Neural progenitor cell (in vitro differentiated cells): ENCODE measurements at regions not wholly inside any gene's neighbourhood (a gene's known extent, or its start where the extent isn't known, plus 50 kb on each side); places are given as distances from the start of the nearest gene placed in this dataset.

Experiments
- EZH2 ChIP-seq: fragments of 200-600 bp; sonication (generic); IDR thresholded peaks from 2 replicates; pipeline ENCODE4 v1.6.1; 2017; ENCODE audit warnings: antibody characterized with exemption, mild to moderate bottlenecking, moderate library complexity
- EZH2phosphoT487 ChIP-seq: fragments of 200-600 bp; sonication (generic); IDR thresholded peaks from 2 replicates; pipeline ENCODE4 v1.6.1; 2017; ENCODE audit warnings: antibody characterized with exemption
- TF ChIP-seq, protein P1 (sequence below): fragments of 200-600 bp; sonication (generic); IDR thresholded peaks from 2 replicates; pipeline ENCODE4 v1.5.1; 2017; ENCODE audit warnings: antibody characterized with exemption, mild to moderate bottlenecking

DNA sequence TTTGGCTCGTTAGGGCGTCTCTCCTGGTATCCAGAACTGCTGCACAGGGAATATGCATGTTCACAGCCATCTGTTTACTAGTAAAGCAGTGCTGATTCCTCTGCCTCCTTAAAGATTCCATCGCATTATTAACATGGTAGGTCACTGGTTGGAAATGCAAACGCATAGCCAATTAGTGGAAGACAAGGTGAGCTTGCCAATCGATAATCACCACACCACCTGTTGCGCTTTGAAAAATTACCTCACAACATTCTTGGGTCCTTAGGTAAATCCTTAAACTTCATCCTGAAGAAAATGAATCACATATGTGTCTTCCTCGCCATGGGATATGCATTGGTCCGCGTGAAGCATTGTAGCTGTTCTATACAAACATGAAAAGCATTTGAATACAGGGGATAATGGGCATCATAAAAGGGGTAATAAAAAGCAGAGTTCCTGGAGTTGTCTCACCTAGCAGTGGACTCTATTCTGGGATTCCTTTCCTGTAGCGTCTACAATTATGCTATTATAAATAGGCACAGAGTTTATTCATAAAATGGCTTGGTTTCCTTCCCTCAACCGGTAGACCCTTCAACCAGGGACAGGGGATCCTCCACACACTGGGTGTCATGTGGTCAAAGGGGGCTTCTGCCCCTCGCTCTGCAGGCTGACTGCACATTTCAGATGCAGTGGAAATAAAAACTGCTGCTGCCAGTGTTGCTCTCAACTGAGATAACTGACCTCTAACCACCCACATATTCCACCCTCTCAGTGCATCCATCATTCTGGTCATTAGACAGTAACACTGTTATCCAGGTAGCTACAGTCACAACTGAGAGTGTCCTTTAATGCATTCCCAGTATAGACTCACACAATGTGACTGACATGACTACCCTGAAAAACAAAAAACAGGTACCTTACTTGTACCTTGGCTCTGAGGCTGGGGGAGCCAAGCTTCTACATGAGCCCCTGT is 389.2 kb upstream of the NFE2L3 start:
- TF ChIP-seq, protein P1, sequence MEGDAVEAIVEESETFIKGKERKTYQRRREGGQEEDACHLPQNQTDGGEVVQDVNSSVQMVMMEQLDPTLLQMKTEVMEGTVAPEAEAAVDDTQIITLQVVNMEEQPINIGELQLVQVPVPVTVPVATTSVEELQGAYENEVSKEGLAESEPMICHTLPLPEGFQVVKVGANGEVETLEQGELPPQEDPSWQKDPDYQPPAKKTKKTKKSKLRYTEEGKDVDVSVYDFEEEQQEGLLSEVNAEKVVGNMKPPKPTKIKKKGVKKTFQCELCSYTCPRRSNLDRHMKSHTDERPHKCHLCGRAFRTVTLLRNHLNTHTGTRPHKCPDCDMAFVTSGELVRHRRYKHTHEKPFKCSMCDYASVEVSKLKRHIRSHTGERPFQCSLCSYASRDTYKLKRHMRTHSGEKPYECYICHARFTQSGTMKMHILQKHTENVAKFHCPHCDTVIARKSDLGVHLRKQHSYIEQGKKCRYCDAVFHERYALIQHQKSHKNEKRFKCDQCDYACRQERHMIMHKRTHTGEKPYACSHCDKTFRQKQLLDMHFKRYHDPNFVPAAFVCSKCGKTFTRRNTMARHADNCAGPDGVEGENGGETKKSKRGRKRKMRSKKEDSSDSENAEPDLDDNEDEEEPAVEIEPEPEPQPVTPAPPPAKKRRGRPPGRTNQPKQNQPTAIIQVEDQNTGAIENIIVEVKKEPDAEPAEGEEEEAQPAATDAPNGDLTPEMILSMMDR = no peak
- TF ChIP-seq EZH2 = no peak
- TF ChIP-seq EZH2phosphoT487 = no peak
